ENCODE measurements at regions not wholly inside any gene's neighbourhood (a gene's known extent, or its start where the extent isn't known, plus 50 kb on each side); places are given as distances from the start of the nearest gene placed in this dataset.

GRCh38 chr3:14312375-14312774 is 90.0 kb upstream of the SLC6A6 start:
- TF ChIP-seq CTCF (IDR thresholded peaks at IDR 0.05; ENCODE audit: extremely low read depth in 1 of 2, insufficient read depth in 1 of 2, low read depth in 1 of 2, low read length in 2 of 2), result no peak
- TF ChIP-seq EZH2 (IDR thresholded peaks at IDR 0.05; ENCODE audit: borderline replicate concordance, low read depth, low read length, severe bottlenecking), result no peak
- no peak for TF ChIP-seq POLR2AphosphoS5 (IDR thresholded peaks at IDR 0.05; ENCODE audit: insufficient read depth, low read depth, low read length)
- no peak for TF ChIP-seq POLR2A (IDR thresholded peaks at IDR 0.05; ENCODE audit: low read depth, low read length)
- TF ChIP-seq FOS (IDR thresholded peaks at IDR 0.05; ENCODE audit: borderline replicate concordance, insufficient read depth, low read length), result no peak
- TF ChIP-seq MAX (IDR thresholded peaks at IDR 0.05; ENCODE audit: insufficient read depth, insufficient read length), result no peak
